GM18505 (cell line): ENCODE measurements at regions not wholly inside any gene's neighbourhood (a gene's known extent, or its start where the extent isn't known, plus 50 kb on each side); places are given as distances from the start of the nearest gene placed in this dataset.
"Not testable (repeated sequence)": the region's sequence is repeated elsewhere in the genome, so short reads cannot be mapped to it uniquely, and the experiment has no call there.

Experiments
- ATAC-seq: cut with Tn5 transposase; IDR thresholded peaks from one replicate; pipeline ENCODE4 v1.9.1; 2021; ENCODE audit not compliant: unreplicated experiment
- POLR2A ChIP-seq: IDR thresholded peaks from 4 replicates; pipeline ENCODE4 v1.6.1; 2011; ENCODE audit warnings: borderline replicate concordance; ENCODE audit not compliant: insufficient read depth, insufficient read length; ENCODE audit errors: extremely low read depth

GRCh38 chr12:78269620-78270019 is 438.9 kb downstream of the NAV3 start:
- ATAC-seq: no peak
- TF ChIP-seq POLR2A: no peak

DNA sequence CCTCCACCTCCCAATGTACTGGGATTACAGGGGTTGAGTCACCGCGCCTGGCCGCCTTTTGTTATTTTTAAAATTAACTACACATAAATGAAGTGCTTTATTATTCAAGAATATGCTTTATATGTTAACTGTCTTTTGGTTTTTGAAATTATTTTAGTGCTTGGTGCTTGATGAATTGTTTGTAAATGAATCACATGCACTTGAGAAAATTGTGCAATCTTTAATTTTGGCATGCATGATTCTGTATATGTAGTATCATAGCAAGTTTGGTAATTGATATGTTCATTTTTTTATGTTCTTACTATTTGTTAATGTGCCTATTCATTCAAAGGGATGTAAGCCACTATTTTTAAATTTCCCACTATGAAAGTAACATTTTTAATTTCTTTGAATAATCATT is 440.9 kb downstream of the NAV3 start:
- no peak for ATAC-seq
- TF ChIP-seq POLR2A: no peak

DNA sequence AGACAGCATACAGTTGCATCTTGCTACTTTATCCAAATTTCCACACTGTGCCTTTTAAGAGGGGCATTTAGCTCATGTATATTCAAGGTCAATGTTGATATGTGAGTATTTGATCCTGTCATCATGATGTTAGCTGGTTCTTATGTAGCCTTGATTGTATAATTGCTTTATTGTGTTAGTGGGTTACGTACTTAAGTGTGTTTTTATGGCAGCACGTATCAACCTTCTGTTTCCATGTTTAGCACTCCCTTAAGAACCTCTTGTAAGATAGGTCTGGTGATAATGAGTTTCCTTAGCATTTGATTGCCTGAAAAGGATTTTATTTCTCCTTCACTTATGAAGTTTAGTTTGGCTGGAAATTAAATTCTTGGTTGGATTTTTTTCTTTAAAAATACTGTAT is 445.2 kb downstream of the NAV3 start:
- no peak for ATAC-seq
- no peak for TF ChIP-seq POLR2A

- no peak for ATAC-seq
Measured at GRCh38 chr12:78278706-78279190, 448.1 kb downstream of the NAV3 start.

DNA sequence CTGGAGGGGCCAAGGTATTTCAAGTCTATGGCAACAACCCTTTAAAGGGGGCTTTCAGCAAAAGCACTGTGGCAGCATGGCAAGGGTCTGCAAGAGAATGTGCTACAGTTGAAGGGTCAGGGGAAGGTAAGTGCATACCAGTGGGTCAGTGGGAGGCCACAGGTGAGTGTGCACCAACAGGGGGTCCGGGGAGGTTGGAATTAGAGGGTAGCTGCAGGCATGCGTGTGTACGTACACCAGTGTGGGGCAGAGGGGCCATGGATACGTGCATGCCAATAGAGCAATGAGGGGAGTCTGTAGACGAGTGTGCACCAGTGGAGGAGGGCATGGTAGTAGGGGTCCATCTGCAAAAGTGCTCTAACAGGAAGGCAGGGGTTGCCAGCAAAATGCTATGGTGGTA is 448.9 kb downstream of the NAV3 start:
- no peak for TF ChIP-seq POLR2A

More at GRCh38 chr12:78278706-78279190, 448.1 kb downstream of the NAV3 start:
- TF ChIP-seq POLR2A: no peak

GRCh38 chr12:78281102-78281501 is 450.4 kb downstream of the NAV3 start:
- ATAC-seq: not testable (repeated sequence)

More for the DNA sequence above, 448.9 kb downstream of the NAV3 start:
- no peak for ATAC-seq

DNA sequence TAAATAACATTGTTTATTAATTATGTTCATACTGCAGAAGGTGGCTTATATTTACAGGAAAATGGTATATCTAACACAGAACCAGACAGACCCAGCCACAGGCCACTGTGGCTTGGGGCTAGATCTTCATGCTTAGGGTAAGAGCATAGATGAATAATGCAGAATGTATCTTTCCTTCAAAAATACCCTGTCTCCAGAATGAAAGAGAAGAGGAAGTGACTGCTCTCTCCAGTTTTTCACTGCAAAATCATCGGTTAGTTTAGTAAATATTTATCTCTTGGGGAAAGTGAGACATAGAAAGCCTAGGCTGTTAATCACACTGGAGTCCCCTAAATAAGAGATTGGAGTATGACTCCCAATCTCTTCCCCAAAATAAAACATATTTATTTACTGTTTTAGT is 453.7 kb downstream of the NAV3 start:
- no peak for TF ChIP-seq POLR2A
- no peak for ATAC-seq

DNA sequence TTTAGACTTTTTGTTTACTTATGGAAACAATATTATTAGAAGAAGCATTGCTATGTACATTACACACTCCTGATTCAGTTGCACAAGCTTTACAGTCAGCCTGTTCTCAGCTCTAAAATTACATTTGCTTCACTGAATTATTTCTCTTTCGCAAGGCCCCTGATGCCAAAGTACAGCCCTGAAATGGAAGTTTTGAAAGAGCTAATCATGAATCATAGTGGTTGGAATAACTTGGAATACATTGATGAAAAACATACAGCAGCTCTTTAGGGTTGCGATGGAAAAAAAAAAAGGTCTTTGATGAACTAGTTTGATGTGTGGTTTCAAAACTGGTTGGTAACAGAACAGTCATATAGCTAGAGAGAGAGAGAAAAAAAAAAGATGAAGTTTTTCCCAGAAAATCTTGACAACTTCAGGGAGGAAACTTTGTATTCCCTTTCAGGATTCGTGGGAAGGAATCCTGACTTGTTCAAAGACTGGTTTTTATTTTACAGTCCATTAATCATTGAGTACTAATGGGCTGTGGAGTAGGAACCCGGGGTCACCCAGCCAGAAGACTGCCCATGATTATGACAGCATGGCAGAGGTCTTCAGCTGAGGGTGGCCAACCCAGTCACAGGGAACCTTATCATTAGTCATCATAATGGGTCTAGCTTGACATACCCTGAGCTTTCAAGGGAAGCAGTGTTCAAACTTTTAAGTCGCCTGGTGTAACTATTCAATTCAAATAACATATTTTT is 460.1 kb downstream of the NAV3 start:
- ATAC-seq: no peak
- TF ChIP-seq POLR2A: no peak

- no peak for TF ChIP-seq POLR2A
Measured at GRCh38 chr12:78293059-78293686, 462.5 kb downstream of the NAV3 start.

GRCh38 chr12:78301282-78301681 is 470.6 kb downstream of the NAV3 start:
- not testable (repeated sequence) for ATAC-seq

More at GRCh38 chr12:78293059-78293686, 462.5 kb downstream of the NAV3 start:
- ATAC-seq: no peak

DNA sequence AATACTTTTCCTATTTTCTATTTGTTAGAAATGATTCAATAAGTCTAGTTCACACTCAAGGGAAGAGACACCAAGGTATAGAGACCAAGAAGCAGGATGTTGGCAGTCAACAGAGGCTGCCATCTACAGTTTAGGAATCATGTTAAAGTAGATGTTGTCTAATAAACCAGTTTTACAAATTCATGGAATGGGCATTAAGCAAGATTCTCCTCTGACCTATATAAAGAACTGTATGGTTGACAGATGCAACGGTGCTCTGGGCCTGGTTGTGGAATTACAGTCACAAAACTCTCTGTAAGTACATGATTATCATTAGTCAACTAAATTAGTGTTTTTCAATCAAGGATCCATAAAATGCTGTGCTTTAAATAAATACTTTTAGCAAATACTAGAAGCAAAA is 475.1 kb downstream of the NAV3 start:
- TF ChIP-seq POLR2A: no peak
- ATAC-seq: no peak

GRCh38 chr12:78306236-78306635 is 475.5 kb downstream of the NAV3 start:
- no peak for TF ChIP-seq POLR2A
- ATAC-seq: no peak

DNA sequence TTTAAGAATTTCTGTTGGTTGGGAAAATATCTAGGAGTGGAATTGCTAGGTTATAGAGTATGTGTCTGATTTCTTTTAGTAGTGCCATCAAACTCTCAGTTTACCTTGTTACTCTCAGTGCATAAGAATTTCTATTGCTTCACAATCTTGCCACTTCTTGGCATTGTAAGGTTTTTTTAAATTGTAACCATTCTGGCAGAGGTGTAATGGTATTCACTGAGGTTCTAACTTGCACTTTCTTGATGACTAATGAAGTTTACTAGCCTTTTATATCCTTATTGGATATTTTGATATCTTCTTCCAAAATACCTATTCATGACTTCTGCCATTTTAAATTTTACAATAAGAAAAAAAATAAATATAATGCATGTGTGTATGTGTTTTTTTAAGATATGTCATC is 478.0 kb downstream of the NAV3 start:
- ATAC-seq: no peak
- TF ChIP-seq POLR2A: no peak

- no peak for ATAC-seq
- no peak for TF ChIP-seq POLR2A
Measured at GRCh38 chr12:78315028-78315427, 484.3 kb downstream of the NAV3 start.
